ENCODE measurements at regions not wholly inside any gene's neighbourhood (a gene's known extent, or its start where the extent isn't known, plus 50 kb on each side); places are given as distances from the start of the nearest gene placed in this dataset.

DNA sequence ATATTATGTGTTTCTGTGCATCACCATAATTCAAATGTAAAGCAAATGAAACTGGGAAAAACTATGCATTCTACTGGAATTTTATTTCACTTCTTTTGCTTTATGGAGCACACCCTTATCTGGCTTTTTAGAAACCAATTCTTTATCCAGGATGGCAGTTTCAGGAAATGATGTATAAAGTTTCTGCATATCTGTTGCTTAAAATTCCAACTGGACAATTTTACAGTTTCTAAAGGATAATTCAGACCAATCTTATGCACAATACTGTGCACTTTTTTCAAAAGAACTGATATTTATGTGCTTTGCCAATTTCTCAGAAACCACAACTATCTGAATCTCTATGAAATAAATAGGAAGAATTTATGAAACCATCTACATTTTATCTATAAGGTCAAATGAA is 246.5 kb upstream of the MIR17HG start:
- Mint-ChIP-seq H3K4me1 (no peaks in the 10 kb centered on the region), H3K27ac (no peak overlapping the region), H3K36me3 (no peaks in the 10 kb centered on the region), H3K27me3 (peaks cover 2% of the 10 kb centered on the region), H3K4me3 (no peak overlapping the region), H3K9me3 (no peaks in the 10 kb centered on the region)
- POLR2A ChIA-PET: no interaction called here
- ATAC-seq (ENCODE audit: low read depth): no peak
- DNase-seq: no peak

DNA sequence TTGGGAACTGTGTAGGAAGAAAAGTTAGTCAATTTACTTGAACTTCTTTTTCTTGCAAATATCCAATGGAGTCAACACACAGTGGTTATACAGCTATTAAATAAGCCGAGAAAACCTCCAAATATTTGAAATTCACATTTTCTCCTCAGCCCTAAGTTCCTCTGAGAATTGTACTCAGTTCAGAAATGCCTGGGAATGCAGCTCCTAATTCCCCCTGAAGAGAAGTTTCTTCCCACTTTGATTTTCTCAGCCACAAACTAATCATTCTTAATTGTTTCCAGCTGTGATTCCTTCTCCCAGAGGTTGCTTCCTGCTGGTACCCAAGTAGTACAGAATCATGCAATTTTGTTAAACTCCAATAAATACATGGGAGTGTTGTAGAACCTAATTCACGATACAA is 246.1 kb upstream of the MIR17HG start:
- H3K4me1 Mint-ChIP-seq: no peaks in the 10 kb centered on the region

DNA sequence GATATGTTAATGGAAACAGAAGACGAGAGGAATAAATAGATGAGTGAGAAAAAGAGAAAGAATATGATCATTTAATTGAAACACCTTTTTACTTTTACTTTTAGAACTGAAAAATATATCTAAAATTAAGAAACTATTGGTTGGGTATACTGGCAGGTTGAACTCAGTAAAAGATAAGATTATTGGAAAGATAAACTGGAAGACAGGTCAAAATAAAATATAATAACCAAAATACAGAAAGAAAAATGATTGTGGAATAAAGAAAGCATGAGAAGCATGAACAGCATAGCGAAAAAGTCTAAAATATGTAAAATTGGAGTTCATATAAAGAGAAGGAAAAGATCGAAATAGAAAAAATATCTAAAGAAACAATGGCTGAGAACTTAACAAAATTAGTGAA is 242.2 kb upstream of the MIR17HG start:
- no peak overlapping the region for H3K4me3 Mint-ChIP-seq
- H3K4me1 Mint-ChIP-seq: no peaks in the 10 kb centered on the region
- peaks cover 2% of the 10 kb centered on the region for H3K27me3 Mint-ChIP-seq
- POLR2A ChIA-PET: no interaction called here
- no peak for ATAC-seq (ENCODE audit: low read depth)
- no peaks in the 10 kb centered on the region for H3K36me3 Mint-ChIP-seq
- no peak for DNase-seq
- no peaks in the 10 kb centered on the region for H3K9me3 Mint-ChIP-seq
- H3K27ac Mint-ChIP-seq: no peak overlapping the region

More for the DNA sequence above, 246.1 kb upstream of the MIR17HG start:
- H3K36me3 Mint-ChIP-seq: no peaks in the 10 kb centered on the region
- DNase-seq: no peak
- no peak overlapping the region for H3K4me3 Mint-ChIP-seq
- no peak for ATAC-seq (ENCODE audit: low read depth)
- POLR2A ChIA-PET: no interaction called here
- H3K9me3 Mint-ChIP-seq: no peaks in the 10 kb centered on the region
- peaks cover 2% of the 10 kb centered on the region for H3K27me3 Mint-ChIP-seq
- H3K27ac Mint-ChIP-seq: no peak overlapping the region

DNA sequence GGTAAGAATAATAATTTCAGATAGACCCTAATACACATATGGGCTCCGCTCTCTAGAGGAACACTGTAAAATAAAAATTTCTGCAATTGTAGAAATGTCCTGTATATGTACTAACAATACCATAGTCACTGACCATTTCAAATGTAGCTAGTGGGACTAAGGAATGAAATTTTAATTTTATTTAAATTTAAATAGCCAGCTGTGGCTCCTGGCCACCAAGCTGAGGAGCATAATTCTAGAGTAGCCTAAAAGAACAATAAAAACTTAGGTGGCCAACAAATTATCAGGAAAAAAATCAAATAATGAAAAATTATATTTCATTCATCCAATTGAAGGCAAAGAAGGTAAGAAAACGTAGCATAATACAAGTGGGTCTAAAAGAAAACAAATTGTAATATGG is 240.9 kb upstream of the MIR17HG start:
- DNase-seq (no peak), ATAC-seq (ENCODE audit: low read depth) (no peak)
- Mint-ChIP-seq H3K9me3 (no peaks in the 10 kb centered on the region), H3K36me3 (no peaks in the 10 kb centered on the region), H3K27me3 (no peaks in the 10 kb centered on the region), H3K27ac (no peak overlapping the region), H3K4me1 (no peaks in the 10 kb centered on the region), H3K4me3 (no peak overlapping the region)
- POLR2A ChIA-PET: no interaction called here

DNA sequence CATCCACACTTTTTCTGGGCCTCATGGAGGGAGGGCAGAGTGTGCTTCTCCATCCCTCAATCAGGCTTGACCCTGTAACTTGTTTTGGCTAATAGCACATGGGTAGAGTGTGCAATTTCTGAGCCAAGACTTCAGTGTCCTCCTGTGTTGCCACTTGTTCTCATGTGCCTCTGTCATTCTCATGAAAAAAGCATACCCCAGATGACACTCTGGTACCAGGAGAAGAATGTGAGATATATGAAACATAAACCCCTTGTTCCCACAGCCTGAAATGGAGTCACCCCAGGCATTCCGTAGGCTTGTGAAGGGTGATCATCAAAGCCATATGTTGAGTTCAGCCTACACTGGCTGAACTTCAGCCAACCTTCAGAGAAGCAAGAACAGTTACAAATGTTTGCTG is 239.2 kb upstream of the MIR17HG start:
- POLR2A ChIA-PET: no interaction called here
- no peaks in the 10 kb centered on the region for H3K27me3 Mint-ChIP-seq
- ATAC-seq (ENCODE audit: low read depth): no peak
- DNase-seq: no peak
- H3K9me3 Mint-ChIP-seq: no peaks in the 10 kb centered on the region
- H3K36me3 Mint-ChIP-seq: no peaks in the 10 kb centered on the region
- H3K4me3 Mint-ChIP-seq: no peak overlapping the region
- no peak overlapping the region for H3K27ac Mint-ChIP-seq
- H3K4me1 Mint-ChIP-seq: no peaks in the 10 kb centered on the region

DNA sequence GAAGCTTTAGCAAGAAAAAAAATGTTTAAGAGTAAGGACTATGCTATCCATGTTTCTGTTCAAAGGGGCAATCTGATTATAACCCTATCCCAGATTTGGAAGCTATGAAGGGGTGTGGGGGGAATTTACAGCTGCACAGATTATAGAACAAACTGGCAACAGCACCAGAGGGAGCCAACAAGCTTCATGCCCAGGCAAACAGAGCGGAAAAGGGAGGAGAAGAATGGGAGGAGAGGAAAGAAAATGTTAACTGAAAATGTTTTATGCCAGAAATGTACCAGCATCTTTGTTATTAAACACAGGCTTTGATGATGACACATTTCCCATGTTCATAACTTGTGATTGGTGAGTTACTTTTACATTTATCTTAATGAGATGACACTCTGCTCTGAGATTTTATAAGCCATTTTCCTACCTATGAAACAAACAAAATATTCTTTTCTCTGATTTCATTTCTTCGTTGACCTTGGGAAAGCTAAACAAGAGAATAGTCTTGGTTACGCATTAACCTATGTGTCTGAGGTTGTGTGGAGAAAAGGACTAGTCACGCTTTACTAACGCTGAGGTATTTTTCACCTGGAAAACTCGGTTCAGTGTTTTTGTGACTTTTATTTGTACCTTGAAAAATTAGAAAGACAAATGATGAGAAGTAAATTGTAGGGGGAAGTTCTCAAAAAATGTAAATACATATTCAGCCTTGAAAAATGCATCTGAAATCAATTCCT is 235.8 kb upstream of the MIR17HG start:
- no peaks in the 10 kb centered on the region for H3K36me3 Mint-ChIP-seq
- no peak for ATAC-seq (ENCODE audit: low read depth)
- no peaks in the 10 kb centered on the region for H3K27me3 Mint-ChIP-seq
- H3K4me1 Mint-ChIP-seq: no peaks in the 10 kb centered on the region
- POLR2A ChIA-PET: no interaction called here
- no peaks in the 10 kb centered on the region for H3K9me3 Mint-ChIP-seq
- no peak for DNase-seq
- H3K27ac Mint-ChIP-seq: no peak overlapping the region
- no peak overlapping the region for H3K4me3 Mint-ChIP-seq

DNA sequence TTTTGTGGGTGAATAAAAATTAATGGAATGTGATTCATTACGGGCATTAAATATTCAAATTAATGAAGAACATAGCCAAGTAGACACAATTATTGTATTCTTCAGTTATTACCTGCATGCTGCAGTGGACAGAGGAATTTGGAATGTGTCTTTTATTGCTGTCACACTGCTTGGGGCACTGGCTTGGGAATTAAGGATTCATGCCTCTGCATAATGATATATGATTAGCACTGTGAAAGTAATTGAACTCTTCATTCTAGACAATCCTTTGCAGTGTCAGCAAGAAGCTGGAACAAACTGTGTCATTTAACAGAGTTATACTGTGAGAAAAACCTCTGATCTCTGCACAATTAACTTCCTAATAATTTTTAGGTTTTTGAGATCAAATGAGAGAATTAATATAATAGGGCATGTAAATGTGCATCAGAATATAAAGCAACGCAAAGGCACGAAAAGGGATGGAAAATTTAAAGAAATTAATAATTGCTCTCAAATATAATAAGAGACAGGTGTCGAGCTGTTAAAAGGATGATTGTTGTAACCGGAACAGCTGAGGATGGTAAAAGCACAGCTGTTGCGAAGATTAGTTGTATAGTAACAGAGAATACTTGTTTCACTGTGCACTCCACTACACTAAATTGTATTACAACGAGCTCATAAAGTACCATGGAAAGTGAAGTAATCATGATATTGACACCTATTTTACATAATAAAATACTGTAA is 235.1 kb upstream of the MIR17HG start:
- H3K36me3 Mint-ChIP-seq: no peaks in the 10 kb centered on the region

DNA sequence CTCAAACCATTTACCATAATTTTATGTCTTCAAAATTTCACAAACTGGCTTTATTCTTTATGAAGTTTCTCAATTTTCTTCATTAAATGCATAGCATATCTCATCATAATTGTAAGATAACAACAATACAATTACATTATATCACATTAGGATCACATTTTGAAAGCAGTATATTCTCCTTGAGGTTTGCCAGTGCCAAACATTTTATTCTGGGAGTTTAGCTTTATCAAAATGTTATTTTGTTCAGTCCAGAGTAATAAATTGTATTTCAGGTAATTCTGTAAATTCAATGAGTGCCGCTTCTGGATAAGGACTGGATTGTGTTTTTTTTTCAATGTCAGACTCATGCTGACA is 234.6 kb upstream of the MIR17HG start:
- no peak for DNase-seq
- POLR2A ChIA-PET: no interaction called here
- H3K4me3 Mint-ChIP-seq: no peak overlapping the region
- no peak for ATAC-seq (ENCODE audit: low read depth)
- H3K36me3 Mint-ChIP-seq: no peaks in the 10 kb centered on the region
- H3K27ac Mint-ChIP-seq: no peak overlapping the region
- H3K4me1 Mint-ChIP-seq: no peaks in the 10 kb centered on the region
- no peaks in the 10 kb centered on the region for H3K9me3 Mint-ChIP-seq
- no peaks in the 10 kb centered on the region for H3K27me3 Mint-ChIP-seq

More for the DNA sequence above, 235.1 kb upstream of the MIR17HG start:
- POLR2A ChIA-PET: no interaction called here
- ATAC-seq (ENCODE audit: low read depth): no peak
- Mint-ChIP-seq H3K27ac (no peak overlapping the region), H3K4me3 (no peak overlapping the region), H3K27me3 (no peaks in the 10 kb centered on the region), H3K9me3 (no peaks in the 10 kb centered on the region), H3K4me1 (no peaks in the 10 kb centered on the region)
- DNase-seq: no peak

DNA sequence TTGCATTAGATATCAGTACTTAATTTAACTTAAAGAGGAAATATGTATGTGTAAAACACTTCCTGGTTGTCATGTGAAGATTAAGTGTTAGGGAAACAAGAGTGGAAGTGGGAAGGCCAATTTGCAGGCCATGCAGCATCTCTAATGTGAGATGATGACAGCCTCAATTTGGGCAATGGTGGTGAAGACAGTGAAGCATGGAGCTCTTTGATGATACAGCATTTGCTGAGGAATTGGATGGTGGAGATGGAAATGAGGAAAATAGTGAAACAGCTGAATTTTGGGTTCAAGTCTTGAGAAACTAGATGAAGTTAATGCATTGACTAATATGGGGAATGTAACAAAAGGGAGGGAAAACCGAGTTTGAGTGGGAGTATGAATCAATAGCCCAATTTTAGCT is 231.7 kb upstream of the MIR17HG start:
- ATAC-seq (ENCODE audit: low read depth): no peak
- Mint-ChIP-seq H3K27me3 (no peaks in the 10 kb centered on the region), H3K4me3 (no peak overlapping the region), H3K9me3 (no peaks in the 10 kb centered on the region), H3K36me3 (no peaks in the 10 kb centered on the region), H3K4me1 (no peaks in the 10 kb centered on the region), H3K27ac (no peak overlapping the region)
- DNase-seq: no peak
- POLR2A ChIA-PET: no interaction called here

DNA sequence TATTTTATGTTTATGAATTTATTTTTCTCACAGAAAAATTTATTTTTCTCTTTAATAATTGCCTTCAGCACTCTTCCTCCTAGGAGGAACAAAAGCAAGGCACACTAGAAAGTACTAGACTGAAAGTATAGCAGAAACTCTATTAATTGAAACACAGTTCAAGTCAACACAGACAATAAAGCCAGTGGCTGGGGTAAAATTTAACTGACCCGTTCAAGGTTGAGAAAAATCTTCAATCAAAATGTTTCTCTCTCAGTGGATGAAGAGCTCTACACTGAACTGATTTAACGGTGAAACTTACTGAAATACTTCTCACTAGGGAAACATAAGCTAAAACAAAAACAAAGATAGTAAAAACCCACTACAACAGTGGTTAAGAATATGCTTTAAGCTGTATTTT is 230.1 kb upstream of the MIR17HG start:
- Mint-ChIP-seq H3K4me1 (no peaks in the 10 kb centered on the region), H3K4me3 (no peak overlapping the region)
- ATAC-seq (ENCODE audit: low read depth): no peak

DNA sequence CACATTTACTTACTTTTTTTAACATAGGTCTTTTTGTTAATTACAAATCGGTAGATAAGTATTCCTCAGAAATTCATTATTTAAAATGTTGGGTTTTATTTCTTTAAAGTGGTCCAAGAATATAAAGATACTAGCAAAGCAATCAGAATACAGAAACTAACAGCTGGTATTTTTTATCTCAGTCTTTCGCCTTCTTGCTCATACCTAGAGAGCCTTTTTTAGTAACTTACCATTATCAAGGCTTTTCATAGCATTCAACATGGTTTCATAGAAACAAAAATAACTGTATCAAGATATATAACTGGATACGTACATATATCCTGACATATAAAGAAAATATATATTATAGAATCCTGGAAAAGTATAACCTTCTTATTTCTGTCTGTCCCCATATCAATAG is 227.8 kb upstream of the MIR17HG start:
- Mint-ChIP-seq H3K9me3 (no peaks in the 10 kb centered on the region), H3K4me3 (no peak overlapping the region), H3K4me1 (no peaks in the 10 kb centered on the region), H3K36me3 (no peaks in the 10 kb centered on the region), H3K27ac (no peak overlapping the region), H3K27me3 (no peaks in the 10 kb centered on the region)
- POLR2A ChIA-PET: no interaction called here
- DNase-seq: no peak
- no peak for ATAC-seq (ENCODE audit: low read depth)

More for the DNA sequence above, 230.1 kb upstream of the MIR17HG start:
- no peak for DNase-seq
- H3K27ac Mint-ChIP-seq: no peak overlapping the region
- no peaks in the 10 kb centered on the region for H3K9me3 Mint-ChIP-seq
- POLR2A ChIA-PET: no interaction called here
- H3K36me3 Mint-ChIP-seq: no peaks in the 10 kb centered on the region
- H3K27me3 Mint-ChIP-seq: no peaks in the 10 kb centered on the region

DNA sequence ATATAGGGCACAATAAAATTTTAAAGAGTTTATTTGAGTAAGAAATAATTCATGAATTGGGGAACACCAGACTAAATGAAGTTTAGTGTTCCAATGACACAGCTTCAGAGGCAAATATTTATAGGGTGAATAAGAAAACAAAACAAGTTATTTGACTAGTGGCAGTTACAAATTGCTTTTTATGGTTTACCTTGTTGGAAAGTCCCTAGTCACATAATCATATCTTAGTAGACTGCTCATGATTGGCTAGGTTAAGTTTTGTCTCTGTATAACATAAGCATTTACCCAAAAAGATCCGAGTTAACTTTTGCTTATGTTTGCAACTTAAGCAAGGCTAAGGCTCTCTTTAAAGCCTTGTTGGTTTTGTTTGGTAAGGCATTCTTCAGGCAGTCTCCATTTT is 224.7 kb upstream of the MIR17HG start:
- POLR2A ChIA-PET: no interaction called here
- Mint-ChIP-seq H3K4me1 (no peaks in the 10 kb centered on the region), H3K27ac (no peak overlapping the region), H3K9me3 (no peaks in the 10 kb centered on the region), H3K27me3 (peaks cover 2% of the 10 kb centered on the region), H3K4me3 (no peak overlapping the region), H3K36me3 (no peaks in the 10 kb centered on the region)
- ATAC-seq (ENCODE audit: low read depth) (no peak), DNase-seq (no peak)

DNA sequence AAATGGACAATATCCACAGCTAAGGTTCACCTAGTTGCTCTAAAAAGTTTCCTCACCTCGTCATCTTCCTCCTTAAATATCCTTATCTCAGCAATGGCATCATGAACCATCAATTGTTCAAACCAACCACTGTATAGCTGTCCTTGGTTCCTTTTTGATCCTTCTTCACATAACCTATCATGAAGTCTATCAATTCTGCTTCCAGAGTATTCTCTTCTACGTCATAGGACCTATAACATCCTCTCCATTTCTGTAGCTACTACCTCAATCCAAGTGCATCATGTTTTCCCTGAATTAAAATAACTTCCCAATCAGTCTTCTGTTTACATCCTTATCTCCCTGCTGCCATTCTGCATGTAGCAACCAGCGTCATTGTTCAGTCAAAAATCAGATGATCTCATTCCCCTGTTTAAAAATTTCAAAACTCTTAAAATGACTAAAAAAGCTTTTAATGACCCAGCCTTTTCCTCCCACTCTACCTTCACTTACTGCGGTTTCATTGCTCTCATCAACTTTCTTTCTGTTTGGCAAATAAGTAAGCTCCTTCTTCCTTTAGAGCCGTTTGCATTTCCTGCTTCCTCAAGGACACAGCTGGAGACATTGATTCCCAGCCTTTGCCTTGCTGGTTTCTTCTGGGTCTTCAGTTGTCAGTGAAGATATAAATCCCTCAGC is 223.9 kb upstream of the MIR17HG start:
- POLR2A ChIA-PET: no interaction called here
- no peaks in the 10 kb centered on the region for H3K4me1 Mint-ChIP-seq
- ATAC-seq (ENCODE audit: low read depth): no peak
- H3K36me3 Mint-ChIP-seq: no peaks in the 10 kb centered on the region
- no peak for DNase-seq
- no peaks in the 10 kb centered on the region for H3K9me3 Mint-ChIP-seq
- H3K27ac Mint-ChIP-seq: no peak overlapping the region
- H3K4me3 Mint-ChIP-seq: no peak overlapping the region
- peaks cover 5% of the 10 kb centered on the region for H3K27me3 Mint-ChIP-seq

DNA sequence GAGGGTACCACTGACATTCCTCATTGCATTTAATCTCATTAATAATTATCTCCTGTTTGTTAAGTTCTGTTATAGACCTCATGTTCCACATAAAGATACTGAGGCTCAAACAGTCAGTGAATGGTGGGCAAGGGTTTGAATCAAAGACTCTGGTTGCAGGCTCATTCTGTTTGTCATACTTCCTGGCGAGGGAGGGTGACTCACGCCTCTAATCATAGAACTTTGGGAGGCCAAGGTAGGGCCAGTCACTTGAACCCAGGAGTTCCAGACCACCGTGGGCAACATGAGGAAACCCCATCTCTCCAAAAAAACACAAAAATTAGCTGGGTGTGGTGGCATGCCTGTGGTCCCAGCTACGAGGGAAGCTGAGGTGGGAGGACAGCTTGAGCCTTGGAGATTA is 220.7 kb upstream of the MIR17HG start:
- DNase-seq: no peak
- no peak for ATAC-seq (ENCODE audit: low read depth)
- no peak overlapping the region for H3K27ac Mint-ChIP-seq
- no peaks in the 10 kb centered on the region for H3K9me3 Mint-ChIP-seq
- H3K4me3 Mint-ChIP-seq: no peak overlapping the region
- H3K4me1 Mint-ChIP-seq: no peaks in the 10 kb centered on the region
- peaks cover 5% of the 10 kb centered on the region for H3K27me3 Mint-ChIP-seq
- POLR2A ChIA-PET: no interaction called here
- H3K36me3 Mint-ChIP-seq: no peaks in the 10 kb centered on the region
